HG02870 (cell line): ENCODE measurements at regions not wholly inside any gene's neighbourhood (a gene's known extent, or its start where the extent isn't known, plus 50 kb on each side); places are given as distances from the start of the nearest gene placed in this dataset.
"Not testable (repeated sequence)": the region's sequence is repeated elsewhere in the genome, so short reads cannot be mapped to it uniquely, and the experiment has no call there.

Experiments used
- ATAC-seq: cut with Tn5 transposase; IDR thresholded peaks from one replicate; pipeline ENCODE4 v1.9.1; 2021; ENCODE audit warnings: mild to moderate bottlenecking, moderate library complexity; ENCODE audit not compliant: unreplicated experiment

DNA sequence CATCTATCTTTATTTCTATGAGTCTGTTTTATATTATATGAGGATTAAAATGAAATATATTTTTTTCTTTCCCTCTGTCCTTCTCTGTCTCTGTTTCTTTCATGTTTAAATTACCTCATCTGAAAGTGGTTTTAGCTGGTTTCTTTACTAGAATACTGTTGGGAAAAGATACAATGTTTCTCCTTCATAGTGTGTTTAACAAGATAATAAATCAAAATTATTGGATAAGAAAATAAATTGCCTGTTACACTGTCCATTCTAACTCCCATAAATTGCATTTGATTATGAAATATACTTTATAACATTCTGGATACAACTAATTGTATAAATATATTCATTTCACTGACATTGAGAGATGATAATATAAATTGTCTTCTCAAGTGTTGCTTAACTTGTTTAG is 1168.0 kb downstream of the PLA2G4A start:
- no peak for ATAC-seq

- no peak for ATAC-seq
Observed at GRCh38 chr1:187999973-188000372, 1171.2 kb downstream of the PLA2G4A start.

GRCh38 chr1:188003687-188004086 is 1174.9 kb downstream of the PLA2G4A start:
- ATAC-seq, result not testable (repeated sequence)

GRCh38 chr1:188004849-188005248 is 1176.1 kb downstream of the PLA2G4A start:
- ATAC-seq, result no peak

DNA sequence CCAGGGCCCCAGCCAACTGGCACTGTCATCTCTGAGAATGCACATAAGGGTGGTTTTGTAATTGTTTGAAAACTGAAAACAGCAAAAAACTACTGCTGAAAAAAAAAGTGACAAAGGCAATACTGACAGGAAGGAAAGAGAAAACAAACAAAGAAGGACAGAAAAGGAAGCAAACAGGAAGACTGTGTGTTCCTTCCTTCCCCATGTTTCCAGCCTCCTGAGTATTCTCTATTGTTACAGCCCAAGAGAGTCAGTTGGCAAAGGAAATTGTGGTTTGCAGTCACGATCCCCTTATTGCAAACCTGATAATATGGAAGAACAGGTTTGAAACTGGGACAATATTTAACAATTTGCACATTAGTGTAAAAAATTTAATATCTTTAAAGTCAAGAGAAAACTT is 1177.6 kb downstream of the PLA2G4A start:
- ATAC-seq, result no peak

- ATAC-seq, result not testable (repeated sequence)
Observed at GRCh38 chr1:188013222-188013849, 1184.6 kb downstream of the PLA2G4A start.

GRCh38 chr1:188017921-188018320 is 1189.2 kb downstream of the PLA2G4A start:
- no peak for ATAC-seq

GRCh38 chr1:188022661-188023060 is 1193.9 kb downstream of the PLA2G4A start:
- ATAC-seq, result no peak

DNA sequence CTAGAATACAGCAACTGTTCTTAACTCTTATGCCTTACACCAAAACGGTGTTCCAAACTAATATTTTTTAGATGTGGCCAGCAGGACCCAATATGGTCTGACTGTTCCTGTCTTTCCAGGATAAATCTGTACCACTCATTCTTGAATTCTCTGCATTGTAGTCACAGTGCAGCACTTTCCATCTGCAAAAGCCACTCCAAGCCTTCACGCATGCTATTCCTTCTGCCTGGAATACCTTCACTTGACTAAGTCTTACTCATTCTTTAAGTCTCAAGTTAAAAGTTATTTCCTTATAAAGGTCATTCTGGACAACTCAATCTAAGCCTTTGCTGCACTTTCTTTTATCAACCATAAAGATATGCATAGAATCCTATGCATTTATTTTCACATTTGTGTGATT is 1194.5 kb downstream of the PLA2G4A start:
- ATAC-seq, result no peak

GRCh38 chr1:188027613-188028012 is 1198.9 kb downstream of the PLA2G4A start:
- ATAC-seq, result peak; percentile 84

- not testable (repeated sequence) for ATAC-seq
Observed at GRCh38 chr1:188037572-188037971, 1208.8 kb downstream of the PLA2G4A start.

GRCh38 chr1:188043536-188044245 is 1214.9 kb downstream of the PLA2G4A start:
- no peak for ATAC-seq

- ATAC-seq, result no peak
Observed at GRCh38 chr1:188050250-188050649, 1221.5 kb downstream of the PLA2G4A start.

DNA sequence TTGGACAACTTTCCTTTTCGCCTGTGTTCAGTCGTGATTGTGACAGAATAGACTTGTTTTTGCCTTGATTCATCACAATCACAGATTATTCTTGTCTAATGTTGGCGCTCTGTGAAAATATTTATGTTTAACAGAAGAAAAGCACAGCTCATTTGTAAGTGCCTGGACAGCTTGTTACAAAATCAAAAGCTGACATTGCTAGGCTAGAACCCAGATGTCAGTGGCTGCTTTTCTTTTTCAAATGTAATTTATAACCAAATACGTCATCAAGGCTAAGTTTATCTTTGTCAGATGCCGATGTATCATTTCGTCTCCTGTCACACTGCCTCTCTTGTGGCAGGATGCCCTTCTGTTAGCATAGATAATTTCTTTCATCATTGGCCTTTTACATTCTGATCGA is 1227.3 kb downstream of the PLA2G4A start:
- ATAC-seq, result no peak

DNA sequence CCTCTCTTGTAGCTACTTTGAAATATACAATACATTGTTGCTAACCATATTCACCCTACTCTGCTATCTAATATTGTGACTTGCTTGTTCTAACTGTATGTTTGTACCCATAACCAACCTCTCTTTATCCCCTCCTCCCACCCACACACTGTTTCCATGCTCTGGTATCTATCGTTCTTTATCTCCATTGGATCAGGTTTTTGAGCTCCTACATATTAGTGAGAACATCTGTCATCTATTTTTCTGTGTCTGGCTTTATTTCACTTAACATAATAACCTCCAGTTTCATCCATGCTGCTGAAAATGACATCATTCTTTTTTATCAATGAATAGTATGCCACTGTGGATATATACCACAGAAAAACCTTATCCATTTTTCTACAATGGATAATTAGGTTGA is 1230.1 kb downstream of the PLA2G4A start:
- ATAC-seq, result no peak

DNA sequence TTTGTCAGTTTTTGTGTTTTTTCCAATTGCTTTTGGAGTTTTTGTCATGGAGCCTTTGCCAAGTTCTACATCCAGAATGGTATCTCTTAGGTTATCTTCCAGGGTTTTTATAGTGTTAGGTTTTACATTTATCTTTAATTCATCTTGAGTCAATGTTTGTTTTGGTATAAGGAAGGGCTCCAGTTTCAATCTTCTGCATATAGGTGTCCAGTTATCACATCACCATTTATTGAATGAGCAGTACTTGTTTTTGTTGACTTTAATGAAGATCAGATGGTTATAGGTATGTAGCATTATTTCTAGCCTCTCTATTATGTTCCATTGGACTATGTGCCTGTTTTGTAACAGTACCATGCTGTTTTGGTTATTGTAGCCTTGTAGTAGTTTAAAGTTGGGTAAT is 1233.1 kb downstream of the PLA2G4A start:
- ATAC-seq, result no peak

- no peak for ATAC-seq
Observed at GRCh38 chr1:188062456-188062855, 1233.7 kb downstream of the PLA2G4A start.

GRCh38 chr1:188065917-188066316 is 1237.2 kb downstream of the PLA2G4A start:
- ATAC-seq, result no peak

- no peak for ATAC-seq
Observed at GRCh38 chr1:188070848-188071247, 1242.1 kb downstream of the PLA2G4A start.

- no peak for ATAC-seq
Observed at GRCh38 chr1:188089015-188089414, 1260.3 kb downstream of the PLA2G4A start.

- ATAC-seq, result no peak
Observed at GRCh38 chr1:188089461-188089860, 1260.7 kb downstream of the PLA2G4A start.

DNA sequence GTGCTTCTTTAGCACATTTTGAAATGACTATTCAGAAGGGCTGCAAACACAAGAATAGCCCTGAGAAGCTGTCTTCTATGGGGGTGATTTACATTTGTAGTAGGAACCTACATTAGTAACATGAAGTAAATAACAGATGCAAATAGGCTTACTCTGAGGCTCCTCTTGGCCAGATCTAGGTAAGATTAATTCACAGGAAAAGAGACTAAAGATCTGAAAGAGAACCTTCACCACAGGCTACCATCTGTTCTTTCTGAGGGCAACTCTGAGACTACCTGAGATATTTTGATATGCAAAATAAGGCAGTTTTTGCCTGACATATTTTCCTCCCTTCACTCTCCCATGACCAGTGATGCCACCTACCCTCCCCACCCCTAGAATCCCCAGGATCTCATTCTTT is 1267.8 kb downstream of the PLA2G4A start:
- no peak for ATAC-seq

DNA sequence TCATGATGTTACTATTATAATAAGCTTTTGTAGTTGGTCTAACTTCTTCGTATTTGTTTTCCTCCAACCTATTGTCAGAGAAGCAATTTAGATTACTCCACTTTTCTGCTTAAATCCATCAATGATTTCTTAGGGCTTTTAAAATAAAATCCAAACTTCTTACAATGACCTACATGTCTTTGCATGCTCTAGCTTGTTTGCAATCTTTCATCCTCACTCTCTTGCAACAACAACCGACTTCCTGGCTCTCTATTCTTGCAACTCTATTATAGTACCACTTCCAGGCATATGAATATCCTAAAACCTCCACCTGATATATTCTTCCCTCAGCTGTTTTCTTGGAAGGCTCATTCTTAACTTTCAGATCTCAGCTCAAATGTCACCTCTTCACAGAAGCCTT is 1288.7 kb downstream of the PLA2G4A start:
- no peak for ATAC-seq
